ENCODE measurements at regions not wholly inside any gene's neighbourhood (a gene's known extent, or its start where the extent isn't known, plus 50 kb on each side); places are given as distances from the start of the nearest gene placed in this dataset.

GRCh38 chr1:175894581-175894980 lies 151.2 kb upstream of the TNR start:
- TF ChIP-seq CTCF (IDR thresholded peaks at IDR 0.05): no peak
- peaks cover 2% of the 10 kb centered on the region for H3K36me3 Mint-ChIP-seq (ENCODE audit: unreplicated experiment)
- no peak for DNase-seq (ENCODE audit: extremely low spot score, unreplicated experiment)
- no peak overlapping the region for H3K27ac Mint-ChIP-seq (ENCODE audit: unreplicated experiment)
- no peaks in the 10 kb centered on the region for H3K27me3 Mint-ChIP-seq (ENCODE audit: unreplicated experiment)
- no peaks in the 10 kb centered on the region for H3K9me3 Mint-ChIP-seq (ENCODE audit: unreplicated experiment)
- no peak overlapping the region for H3K4me3 Mint-ChIP-seq (ENCODE audit: unreplicated experiment)
- no peaks in the 10 kb centered on the region for H3K4me1 Mint-ChIP-seq (ENCODE audit: unreplicated experiment)

GRCh38 chr1:175893192-175893591 lies 149.8 kb upstream of the TNR start:
- Mint-ChIP-seq H3K4me3 (ENCODE audit: unreplicated experiment) (no peak overlapping the region), H3K27me3 (ENCODE audit: unreplicated experiment) (no peaks in the 10 kb centered on the region), H3K4me1 (ENCODE audit: unreplicated experiment) (peaks cover 1% of the 10 kb centered on the region), H3K9me3 (ENCODE audit: unreplicated experiment) (no peaks in the 10 kb centered on the region), H3K27ac (ENCODE audit: unreplicated experiment) (no peak overlapping the region), H3K36me3 (ENCODE audit: unreplicated experiment) (peaks cover 2% of the 10 kb centered on the region)
- DNase-seq (ENCODE audit: extremely low spot score, unreplicated experiment): no peak
- no peak for TF ChIP-seq CTCF (IDR thresholded peaks at IDR 0.05)

- Mint-ChIP-seq H3K4me3 (ENCODE audit: unreplicated experiment) (no peak overlapping the region), H3K9me3 (ENCODE audit: unreplicated experiment) (no peaks in the 10 kb centered on the region), H3K27ac (ENCODE audit: unreplicated experiment) (no peak overlapping the region), H3K36me3 (ENCODE audit: unreplicated experiment) (peaks cover 2% of the 10 kb centered on the region), H3K4me1 (ENCODE audit: unreplicated experiment) (peaks cover 3% of the 10 kb centered on the region), H3K27me3 (ENCODE audit: unreplicated experiment) (no peaks in the 10 kb centered on the region)
- no peak for TF ChIP-seq CTCF (IDR thresholded peaks at IDR 0.05)
- DNase-seq (ENCODE audit: extremely low spot score, unreplicated experiment): no peak
Observed at GRCh38 chr1:175892686-175893085, 149.3 kb upstream of the TNR start.

GRCh38 chr1:175891783-175892309 lies 148.5 kb upstream of the TNR start:
- no peak for TF ChIP-seq CTCF (IDR thresholded peaks at IDR 0.05)
- Mint-ChIP-seq H3K9me3 (ENCODE audit: unreplicated experiment) (no peaks in the 10 kb centered on the region), H3K27ac (ENCODE audit: unreplicated experiment) (no peak overlapping the region), H3K4me1 (ENCODE audit: unreplicated experiment) (peaks cover 3% of the 10 kb centered on the region), H3K27me3 (ENCODE audit: unreplicated experiment) (no peaks in the 10 kb centered on the region), H3K4me3 (ENCODE audit: unreplicated experiment) (no peak overlapping the region), H3K36me3 (ENCODE audit: unreplicated experiment) (peaks cover 2% of the 10 kb centered on the region)
- no peak for DNase-seq (ENCODE audit: extremely low spot score, unreplicated experiment)

GRCh38 chr1:175890958-175891357 lies 147.6 kb upstream of the TNR start:
- H3K4me1 Mint-ChIP-seq (ENCODE audit: unreplicated experiment): peaks cover 3% of the 10 kb centered on the region
- peaks cover 2% of the 10 kb centered on the region for H3K36me3 Mint-ChIP-seq (ENCODE audit: unreplicated experiment)
- H3K27ac Mint-ChIP-seq (ENCODE audit: unreplicated experiment): no peak overlapping the region
- no peak for TF ChIP-seq CTCF (IDR thresholded peaks at IDR 0.05)
- no peak for DNase-seq (ENCODE audit: extremely low spot score, unreplicated experiment)
- no peak overlapping the region for H3K4me3 Mint-ChIP-seq (ENCODE audit: unreplicated experiment)
- no peaks in the 10 kb centered on the region for H3K9me3 Mint-ChIP-seq (ENCODE audit: unreplicated experiment)
- no peaks in the 10 kb centered on the region for H3K27me3 Mint-ChIP-seq (ENCODE audit: unreplicated experiment)

Measured in osteocyte (in vitro differentiated cells).